SK-N-SH (cell line): ENCODE measurements at regions not wholly inside any gene's neighbourhood (a gene's known extent, or its start where the extent isn't known, plus 50 kb on each side); places are given as distances from the start of the nearest gene placed in this dataset.

Experiments used
- CTCF ChIP-seq: fragments of 200-600 bp; sonication (generic); IDR thresholded peaks from 2 replicates; pipeline ENCODE4 v1.6.1; 2017; ENCODE audit warnings: antibody characterized with exemption, mild to moderate bottlenecking, moderate library complexity
- GABPA ChIP-seq: IDR thresholded peaks from 2 replicates; pipeline ENCODE4 v1.4.0; 2012; ENCODE audit warnings: low read depth, mild to moderate bottlenecking
- POLR2AphosphoS5 ChIP-seq: IDR thresholded peaks from 2 replicates; pipeline ENCODE4 v1.6.1; 2012; ENCODE audit warnings: low read depth, low read length
- RAD21 ChIP-seq: IDR thresholded peaks from 2 replicates; pipeline ENCODE4 v1.6.1; 2012; ENCODE audit warnings: mild to moderate bottlenecking, low read length
- TAF1 ChIP-seq: IDR thresholded peaks from 2 replicates; pipeline ENCODE4 v1.6.1; 2012; ENCODE audit warnings: low read depth, mild to moderate bottlenecking, low read length, moderate library complexity, borderline replicate concordance
- TF ChIP-seq, protein P1 (sequence below): IDR thresholded peaks from 2 replicates; pipeline ENCODE4 v1.4.0; 2012; ENCODE audit warnings: low read depth, borderline replicate concordance

DNA sequence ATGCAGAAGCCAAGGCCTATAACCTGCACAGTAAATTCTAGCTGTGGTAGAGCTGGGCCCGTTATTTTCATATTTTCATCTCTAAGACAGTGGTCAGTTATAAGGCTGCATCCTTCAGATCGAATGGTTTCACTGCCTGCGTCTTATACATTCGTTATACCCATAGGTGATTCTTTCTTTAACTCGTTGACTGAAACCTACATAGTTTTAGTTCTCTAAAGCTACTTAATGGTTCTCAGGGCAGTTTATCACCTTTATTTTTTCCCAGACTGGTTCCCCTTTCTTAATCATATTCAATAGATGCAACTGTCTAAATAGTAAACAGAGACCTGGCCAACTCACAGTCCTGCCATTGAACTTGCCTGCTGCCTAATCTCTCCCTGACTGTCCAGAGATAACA, 615.3 kb upstream of the SLITRK1 start:
- no peak for TF ChIP-seq CTCF
- no peak for TF ChIP-seq GABPA
- TF ChIP-seq TAF1 = no peak
- TF ChIP-seq POLR2AphosphoS5 = no peak
- TF ChIP-seq, protein P1, sequence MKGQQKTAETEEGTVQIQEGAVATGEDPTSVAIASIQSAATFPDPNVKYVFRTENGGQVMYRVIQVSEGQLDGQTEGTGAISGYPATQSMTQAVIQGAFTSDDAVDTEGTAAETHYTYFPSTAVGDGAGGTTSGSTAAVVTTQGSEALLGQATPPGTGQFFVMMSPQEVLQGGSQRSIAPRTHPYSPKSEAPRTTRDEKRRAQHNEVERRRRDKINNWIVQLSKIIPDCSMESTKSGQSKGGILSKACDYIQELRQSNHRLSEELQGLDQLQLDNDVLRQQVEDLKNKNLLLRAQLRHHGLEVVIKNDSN = no peak
- TF ChIP-seq RAD21 = no peak
